Fibroblast of skin of right biceps (primary cell): ENCODE measurements at regions not wholly inside any gene's neighbourhood (a gene's known extent, or its start where the extent isn't known, plus 50 kb on each side); places are given as distances from the start of the nearest gene placed in this dataset.

ENCODE experiments used
- DNase-seq: peaks from one replicate; pipeline ENCODE4 v3.0.0-alpha.2; 2013

DNA sequence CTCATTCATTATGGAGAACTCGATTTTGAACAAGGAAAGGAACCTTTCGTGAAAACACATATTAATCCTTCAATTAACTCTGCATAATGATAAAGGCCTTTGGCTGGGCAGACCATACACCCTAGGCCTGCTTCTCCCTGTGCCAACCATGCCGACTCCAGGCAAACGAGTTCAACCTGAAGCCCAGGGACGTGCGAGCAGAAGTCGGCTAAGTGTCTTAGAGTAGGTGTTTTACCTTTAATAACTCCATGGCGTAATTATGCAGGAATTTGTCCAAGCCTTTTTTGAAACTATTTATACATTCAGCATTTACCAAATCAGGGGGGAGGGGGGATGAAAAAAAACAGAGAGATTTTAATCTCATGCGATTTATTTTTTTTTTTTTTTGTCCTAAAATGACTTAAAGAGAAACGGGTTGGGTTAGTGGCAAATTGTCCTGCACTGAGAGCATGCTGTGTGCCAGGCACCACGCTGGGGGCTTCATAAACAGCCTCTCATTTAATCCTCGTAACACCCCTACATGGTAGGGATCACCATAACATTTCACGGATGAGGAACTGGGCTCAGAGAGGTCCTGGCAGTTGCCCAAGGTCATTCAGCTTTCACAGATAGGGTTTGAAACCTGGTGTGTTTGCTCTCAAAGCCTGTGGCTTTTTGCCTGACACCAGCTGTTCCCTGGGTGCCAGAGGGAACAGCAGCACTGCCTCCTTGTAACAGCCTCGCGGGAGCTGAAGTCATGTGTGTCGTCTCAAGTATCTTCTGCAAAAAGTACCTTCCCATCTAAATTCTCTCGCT lies 423.9 kb downstream of the MN1 start:
- DNase-seq = no peak

DNA sequence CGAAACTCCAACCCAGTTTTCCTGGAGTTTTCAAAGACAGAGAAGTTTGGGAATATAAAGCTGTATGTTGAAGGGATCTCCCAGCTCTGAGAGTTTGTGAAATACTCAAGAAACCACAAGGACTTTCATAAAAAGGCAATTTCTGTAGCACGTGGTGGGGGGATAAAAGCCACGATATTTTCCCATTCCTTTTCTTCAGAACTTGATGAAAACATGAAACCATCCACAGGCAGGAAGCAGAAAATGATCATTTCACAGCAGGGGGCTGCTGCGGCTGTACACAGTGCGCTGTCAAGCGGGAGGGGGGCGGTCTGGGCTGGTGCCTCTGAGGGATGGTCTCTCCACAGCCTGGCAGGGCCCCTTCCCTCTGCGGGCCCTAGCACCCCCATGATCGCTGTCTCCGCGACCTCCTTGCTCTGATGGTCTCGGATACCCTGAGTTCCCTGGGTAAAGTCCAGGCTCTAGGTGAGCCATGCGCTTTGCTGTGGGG lies 423.2 kb downstream of the MN1 start:
- DNase-seq = peak; percentile 79

DNA sequence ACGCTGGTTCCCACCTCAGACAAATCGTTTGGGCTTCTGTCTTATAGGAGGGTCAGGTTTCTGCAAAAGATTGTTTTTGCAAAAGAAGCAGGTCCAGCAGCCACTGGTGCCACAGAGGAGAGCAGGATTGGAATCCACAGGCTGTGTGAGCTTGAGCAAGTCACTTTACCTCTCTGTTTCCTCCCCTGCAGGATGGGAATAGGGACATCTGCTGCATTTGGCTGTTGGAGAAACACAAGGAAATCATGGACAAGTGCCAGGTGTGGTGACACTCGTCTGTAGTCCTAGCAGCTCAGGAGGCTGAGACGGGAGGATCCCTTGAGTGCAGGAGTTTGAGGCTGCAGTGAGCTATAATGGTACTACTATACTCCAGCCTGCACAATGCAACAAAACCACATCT lies 422.6 kb downstream of the MN1 start:
- DNase-seq = no peak

DNA sequence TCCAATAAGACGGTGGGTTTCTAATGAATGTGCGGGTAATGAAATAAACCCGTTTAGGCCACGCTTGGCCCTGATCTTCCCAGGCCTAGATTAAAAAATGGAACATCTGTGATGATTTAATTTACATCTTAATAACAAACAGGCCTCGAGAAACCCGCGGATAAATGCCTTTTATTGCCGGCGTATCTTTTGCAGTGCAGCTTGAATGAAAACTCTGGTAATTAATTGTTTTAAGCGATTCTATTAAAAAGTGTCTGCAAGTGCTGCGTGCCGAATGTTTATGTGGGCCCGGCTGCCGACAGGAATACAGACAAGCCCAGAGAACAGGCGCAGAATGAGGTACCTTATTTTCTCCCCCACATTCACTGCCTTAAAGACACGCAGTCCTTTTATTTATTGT lies 420.7 kb downstream of the MN1 start:
- no peak for DNase-seq

DNA sequence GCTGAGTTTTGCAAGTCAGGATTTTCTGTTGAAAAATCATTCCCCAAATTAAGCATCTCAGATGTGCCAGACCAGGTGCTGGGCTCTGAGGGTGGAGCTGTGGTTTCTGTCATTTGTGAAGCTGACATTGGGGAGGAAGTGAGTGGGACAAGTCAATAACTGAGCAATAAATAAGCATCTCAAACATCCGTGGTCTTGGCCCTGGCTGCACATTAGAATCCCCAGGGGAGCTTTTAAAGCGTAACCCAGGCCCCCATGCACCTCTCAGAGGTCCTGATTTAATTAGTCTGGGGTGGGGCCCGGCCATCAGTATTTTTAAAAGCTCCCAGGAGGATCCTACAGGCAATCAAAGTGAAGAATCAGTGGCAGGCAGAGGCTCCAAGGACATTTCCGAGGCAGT lies 420.0 kb downstream of the MN1 start:
- DNase-seq = peak; percentile 42

DNA sequence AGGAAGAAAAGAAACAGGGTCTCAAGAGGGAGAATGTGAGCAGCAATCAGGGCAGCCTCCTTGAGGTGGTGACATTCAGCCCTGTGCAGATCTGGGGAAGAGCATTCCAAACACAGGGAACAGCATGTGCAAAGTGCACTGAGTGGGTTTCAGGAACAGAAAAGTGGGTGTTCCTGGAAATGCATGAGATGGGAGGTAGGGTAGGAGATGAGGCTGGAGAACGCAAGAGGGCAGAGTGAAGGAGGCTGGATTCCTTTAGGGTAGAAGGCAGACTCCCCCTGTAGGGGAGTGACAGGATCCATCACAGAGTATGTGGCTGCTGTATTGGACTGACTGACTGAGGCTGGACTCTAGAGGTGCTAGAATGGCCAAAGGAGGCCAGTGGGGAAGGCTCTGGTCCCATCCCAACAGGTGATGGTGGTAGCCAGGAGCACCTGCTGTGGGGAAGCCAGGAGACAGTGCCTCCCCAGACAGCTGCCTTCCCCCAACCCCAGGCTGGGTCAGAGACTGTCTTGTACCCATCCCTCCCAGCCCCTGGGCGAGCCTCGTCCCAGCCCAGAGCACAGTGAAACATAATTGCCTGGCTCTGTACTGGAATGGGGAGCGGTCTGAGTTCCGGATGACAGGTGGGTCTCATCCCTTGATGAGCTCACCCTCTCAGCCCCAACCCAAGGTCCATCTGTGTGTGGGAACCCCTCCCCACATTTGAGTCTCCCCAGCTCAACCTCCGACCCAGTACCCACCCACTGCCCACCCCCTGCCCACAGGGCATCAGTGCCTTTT lies 419.4 kb downstream of the MN1 start:
- no peak for DNase-seq

DNA sequence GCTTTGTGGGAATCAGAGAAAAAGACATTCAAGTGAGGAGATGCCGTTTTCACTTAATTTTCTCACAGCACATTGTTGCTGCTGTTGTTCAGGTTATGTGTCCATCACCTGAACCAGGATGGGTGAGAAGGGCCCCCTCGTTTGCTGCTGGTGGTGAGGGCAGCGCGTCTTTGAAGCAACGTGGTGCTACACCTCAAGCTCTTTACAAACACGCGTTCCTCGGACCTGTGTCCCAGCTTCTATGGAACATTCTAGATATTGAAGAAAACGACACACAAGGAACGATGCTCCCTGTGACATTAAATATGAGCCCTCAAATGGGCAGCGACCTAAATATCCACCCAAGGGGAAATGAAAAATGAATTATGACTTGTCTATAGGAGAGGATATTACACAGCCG lies 418.6 kb downstream of the MN1 start:
- DNase-seq = no peak

DNA sequence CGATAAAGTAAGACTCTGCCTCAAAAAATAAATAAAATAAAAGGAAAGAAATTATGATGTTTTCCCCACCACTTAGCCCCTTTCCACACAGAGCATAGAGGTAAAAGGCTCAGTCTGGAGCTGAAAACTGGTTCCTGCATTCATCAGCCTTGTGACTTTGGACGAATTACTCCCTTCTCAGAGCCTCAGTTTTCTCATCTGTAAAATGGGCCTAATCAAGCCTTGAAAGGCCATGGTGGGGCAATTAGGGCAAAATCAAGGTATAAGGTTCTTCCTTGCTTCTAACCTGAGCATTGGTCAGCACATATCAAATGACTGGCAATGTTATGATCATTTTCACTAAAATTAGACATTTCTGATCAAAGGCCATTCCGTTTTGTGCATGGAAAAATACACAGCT lies 417.7 kb downstream of the MN1 start:
- no peak for DNase-seq

DNA sequence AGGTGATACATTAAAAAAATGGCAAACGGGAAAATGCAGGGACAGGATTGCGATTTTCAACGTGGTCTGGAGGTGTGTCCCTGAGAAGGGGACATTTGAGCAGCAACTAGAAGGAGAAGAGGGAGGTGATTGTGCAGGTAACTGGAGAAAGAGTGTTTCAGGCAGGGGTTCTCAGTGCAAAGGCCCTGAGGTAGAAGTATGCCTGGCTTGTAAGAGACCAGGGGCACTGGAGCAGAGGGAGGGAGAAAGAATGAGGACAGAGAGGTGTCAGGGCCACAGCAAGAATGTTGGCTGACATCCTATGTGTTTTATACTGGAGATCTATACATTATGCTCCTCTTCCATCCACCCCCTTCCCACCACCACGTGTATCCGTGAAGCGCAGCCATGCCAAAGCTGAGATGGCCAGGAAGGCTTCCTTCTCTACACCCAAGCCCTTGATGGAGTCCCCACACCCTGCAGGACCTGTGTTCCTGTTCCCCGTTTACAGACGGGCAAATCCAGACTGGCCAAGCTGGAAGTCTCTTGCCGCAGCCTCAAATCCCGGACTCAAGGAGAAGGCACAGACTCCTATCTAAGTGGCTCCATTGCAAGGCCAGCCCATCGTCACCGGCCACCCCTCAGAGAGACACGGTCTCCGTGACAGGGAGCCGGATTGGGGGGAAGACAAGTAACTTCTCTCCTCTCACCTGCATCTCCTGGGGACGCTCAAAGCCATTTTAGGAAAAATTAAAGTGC lies 416.1 kb downstream of the MN1 start:
- no peak for DNase-seq

DNA sequence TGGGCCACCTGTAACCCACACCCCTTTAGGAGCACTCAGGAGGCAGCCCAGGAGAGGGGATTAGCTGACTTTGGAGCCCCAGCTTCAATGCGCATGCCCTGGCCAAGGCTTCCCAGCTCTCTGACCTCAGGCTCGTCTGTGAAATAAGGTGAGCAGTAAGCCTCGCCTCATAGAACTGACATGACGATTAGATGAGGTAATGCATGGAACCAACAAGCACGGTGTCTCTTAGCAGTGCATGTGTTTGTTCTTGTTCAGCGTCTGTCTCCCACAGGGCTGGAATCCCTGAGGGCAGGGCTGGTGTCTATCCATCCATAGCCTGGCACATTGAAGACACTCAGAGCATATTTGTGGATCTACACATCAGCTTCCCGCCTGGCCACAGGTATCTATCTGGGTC lies 415.4 kb downstream of the MN1 start:
- DNase-seq = no peak

DNA sequence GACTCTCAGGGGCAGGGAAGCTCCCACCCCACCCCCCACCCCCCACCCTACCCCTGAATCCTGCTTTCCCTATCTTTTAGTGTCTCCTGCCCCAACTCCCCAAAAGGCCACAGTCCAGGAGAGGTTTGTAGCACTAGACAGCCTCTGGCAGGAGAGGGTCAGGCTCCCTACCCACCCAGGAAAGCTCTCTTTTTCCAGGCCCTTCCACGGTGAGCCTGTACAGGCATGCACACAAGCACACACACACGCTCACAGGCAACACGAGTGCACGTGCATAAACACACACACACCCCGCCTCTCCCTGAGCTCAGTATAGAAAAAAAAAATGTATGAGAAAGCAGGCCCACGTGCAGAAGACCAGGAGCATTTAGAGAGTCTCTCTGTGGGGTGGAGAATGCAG lies 414.0 kb downstream of the MN1 start:
- no peak for DNase-seq

DNA sequence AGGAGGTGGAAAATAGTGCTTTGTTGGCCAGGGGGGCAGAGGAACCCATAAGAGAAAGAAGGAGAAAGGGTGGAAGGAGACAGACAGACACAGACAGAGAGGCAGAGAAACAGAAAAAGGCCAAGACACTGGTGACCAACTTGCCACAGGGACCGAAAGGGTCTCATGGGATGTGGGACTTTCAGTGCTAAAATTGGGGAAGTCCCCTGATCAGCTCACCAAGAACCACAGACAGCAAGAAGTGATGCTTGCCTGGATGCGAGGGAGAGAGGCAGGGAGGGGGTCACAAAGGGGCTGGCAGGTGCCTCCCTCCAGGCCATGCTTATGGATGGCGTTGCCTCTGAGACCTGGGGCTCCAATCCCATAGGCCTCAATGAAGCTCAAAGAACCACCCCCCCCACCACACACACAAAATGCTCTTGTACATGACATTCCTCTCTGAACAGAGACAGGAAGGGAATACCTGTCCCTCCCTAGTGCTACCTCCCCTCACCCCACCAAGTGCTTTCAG lies 413.4 kb downstream of the MN1 start:
- no peak for DNase-seq

DNA sequence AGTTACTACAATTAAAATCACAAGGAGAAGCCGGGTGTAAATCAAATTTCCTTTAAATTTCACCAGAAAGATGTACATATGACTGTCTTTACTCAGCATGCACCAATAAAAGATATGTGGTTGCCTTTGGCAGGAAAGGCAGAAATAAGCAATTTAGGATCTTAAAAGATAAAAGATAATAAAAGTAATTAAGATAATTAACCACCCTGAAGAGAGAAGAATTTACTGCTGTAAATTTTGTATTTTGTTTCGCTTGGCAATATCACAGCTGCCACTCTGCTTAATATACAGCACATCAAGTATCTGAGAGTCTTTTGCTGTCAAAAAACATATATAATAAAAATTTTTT lies 411.9 kb downstream of the MN1 start:
- DNase-seq = no peak

DNA sequence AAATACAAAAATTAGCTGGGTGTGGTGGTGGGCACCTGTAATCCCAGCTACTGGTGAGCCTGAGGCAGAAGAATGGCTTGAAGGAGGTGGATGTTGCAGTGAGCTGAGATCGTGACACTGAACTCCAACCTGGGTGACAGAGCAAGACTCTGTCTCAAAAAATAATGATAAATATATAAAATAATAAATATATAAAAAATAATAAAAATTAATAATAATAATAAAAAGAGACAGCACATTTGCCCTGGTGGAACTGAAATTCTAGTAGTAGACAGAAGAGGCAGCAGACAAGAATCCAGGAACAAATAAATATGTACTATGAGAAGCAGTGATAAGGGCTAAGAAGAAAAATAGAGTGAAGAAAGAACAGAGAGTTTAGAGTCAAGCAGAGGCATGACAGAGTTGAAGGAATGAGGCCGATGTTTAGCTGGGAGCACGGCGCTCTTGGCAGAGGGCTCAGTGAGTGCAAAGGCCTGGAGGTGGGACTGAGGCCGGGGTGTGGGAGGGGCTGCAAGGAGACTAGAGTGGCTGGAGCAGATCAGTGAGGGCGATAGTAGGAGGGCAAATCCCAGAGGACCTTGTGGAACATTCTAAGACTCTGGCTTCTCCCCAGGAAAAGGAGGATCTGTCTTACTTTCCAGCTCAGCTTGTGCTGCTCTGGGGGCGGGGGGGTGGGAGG lies 410.3 kb downstream of the MN1 start:
- peak; percentile 43 for DNase-seq

DNA sequence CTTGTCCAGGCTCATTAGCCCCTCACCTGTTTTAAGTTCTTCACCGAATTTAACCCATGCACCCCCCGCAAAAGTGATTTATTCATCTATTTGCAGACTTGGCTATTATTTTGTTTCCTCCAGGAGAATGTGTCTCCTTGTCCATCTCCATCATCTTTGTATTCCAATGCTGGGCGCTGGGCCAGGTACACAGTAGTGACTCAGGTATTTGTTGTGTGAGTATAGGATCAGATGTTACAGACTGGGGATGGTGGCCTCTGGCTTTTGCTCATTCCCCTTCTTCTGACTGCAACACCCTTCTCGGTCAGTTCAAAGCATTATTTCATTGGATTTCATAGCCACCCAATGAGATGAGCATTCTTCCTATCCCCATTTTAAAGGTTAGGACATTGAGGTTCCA lies 408.2 kb downstream of the MN1 start:
- DNase-seq = peak; percentile 40

DNA sequence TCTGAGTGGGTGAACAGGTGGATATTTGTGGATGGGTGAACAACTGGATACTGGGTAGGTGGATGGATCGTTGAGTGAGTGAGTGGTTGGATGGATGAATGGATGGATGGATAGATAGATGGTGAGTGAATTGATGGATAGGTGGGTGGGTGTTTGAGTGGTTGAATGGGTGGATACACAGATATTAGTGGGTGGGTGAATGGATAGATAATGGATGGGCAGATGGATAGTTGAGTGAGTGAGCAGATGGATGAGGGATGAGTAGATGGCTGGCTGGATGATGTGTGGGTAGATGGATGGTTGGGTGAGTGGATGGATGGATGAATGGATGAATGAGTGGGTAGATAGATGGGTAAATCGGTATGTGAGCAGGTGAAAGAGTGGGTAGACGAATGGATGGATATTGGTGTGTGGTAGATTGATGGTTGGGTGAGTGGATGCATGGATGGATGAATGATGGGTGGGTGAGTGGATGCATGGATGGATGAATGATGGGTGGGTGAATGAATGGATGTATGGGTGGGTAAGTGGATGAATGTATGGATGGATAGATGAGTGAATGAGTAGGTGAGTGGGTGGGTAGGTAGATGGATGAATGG lies 406.7 kb downstream of the MN1 start:
- no peak for DNase-seq

DNA sequence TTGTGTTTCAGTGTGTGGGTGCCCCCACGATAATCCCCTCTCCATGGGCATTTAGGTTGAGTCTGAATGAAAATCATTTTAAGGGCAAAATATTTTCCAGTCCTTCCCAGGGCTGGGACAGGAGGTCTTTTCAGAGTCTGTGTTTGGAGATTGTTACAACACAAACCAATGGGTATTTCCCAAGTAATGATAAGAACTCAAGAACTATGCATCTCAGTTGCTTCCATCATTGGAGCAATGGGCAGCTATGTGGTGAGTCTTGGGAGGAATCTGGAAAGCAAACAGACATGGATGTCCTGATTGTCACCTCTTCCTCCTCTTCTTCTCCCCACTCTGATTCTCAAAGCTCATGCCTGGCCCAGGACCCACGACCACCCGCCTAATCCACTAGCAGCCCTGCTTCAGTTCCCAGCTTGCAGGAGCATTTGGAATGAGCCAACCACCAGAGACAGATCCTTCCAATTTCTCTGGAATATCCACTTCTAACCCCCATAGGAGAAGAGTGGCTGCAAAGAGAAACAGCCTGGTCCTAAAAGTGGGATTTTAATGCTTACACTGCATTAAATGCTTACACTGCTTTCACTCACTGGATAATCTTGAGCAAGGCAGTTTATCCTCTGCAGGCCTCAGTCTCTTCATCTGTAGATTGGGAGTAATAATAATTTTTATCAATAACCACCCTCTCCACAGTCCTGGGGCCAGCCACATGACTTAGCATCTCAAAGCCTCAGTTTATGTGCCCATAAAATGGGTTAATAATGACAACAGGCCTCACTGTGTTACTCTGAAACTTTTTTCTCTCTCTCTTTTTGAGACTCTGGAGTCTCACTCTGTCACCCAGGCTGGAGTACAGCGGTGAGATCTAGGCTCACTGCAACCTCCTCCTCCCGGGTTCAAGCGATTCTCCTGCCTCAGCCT lies 404.3 kb downstream of the MN1 start:
- no peak for DNase-seq

DNA sequence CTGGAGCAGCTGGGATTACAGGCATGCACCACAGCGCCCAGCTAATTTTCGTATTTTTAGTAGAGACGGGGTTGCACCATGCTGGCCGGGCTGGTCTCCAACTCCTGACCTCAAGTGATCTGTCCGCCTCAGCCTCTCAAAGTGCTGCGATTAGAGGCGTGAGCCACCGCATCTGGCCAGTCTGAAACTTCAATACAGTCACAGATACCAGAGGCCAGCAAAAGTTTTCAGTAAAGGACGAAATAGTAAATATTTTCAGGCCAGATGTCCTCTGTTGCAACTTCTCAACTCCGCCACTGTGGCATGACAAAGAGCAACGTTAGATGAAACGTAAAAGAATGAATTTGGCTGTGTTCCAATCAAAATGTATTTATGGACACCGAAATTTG lies 403.6 kb downstream of the MN1 start:
- no peak for DNase-seq

DNA sequence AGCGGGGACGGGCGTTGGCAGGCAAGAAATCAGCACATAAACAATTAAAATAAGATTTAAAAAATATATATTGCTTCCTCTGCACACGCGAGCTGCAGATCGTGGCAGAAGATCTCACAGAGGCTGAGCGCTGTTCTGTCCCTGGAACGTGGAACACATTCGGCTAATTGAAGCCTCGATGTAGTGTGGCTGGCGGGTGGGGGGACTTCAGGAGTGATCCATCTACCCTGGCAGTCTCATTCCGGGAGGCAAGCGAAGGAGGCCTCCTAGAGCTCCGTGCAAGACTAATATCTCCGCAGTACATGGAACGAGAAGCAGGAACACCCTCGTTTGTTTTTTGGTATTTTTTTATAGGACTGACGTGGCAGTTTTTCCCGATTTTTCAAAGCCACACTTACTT lies 402.4 kb downstream of the MN1 start:
- peak; percentile 60 for DNase-seq

DNA sequence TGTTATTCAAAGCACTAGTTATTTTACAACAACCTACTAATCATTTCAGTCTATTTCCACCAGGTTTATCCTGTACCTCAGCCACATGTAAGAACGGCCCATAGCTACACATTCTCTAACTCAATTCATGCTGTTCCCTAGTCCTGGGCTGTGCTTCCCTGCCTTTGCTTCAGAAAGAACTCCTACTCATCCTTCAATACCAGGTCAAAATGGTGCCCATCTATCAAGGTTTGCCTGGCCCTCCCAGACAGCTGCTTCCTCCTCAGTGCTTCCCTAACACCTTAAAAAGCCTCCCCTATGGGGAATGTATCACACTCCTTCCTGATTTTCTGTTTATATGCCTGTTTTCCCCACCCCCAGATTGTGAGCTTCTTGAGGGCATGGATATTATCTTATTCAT lies 400.7 kb downstream of the MN1 start:
- DNase-seq = no peak

DNA sequence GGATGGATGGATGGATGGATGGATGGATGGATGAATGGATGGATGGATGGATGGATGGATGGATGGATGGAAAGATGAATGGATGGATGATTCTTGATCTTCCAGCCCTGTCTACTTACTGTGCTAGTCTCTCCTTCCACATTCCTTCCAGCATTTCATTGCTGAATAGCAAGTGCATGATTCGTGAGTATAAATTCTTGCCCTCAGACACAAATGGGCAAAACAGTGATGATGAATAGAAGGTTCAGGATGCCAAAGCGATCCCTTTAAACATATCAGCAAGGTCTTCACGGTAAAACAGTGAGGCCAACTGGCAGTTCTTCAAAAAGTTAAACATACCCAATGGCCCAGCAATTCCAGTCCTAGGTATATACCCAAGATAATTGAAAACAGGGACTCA lies 400.2 kb downstream of the MN1 start:
- peak; percentile 81 for DNase-seq
